HepG2 (cell line): ENCODE measurements at regions not wholly inside any gene's neighbourhood (a gene's known extent, or its start where the extent isn't known, plus 50 kb on each side); places are given as distances from the start of the nearest gene placed in this dataset.

Experiments
- ATF7-NPFF ChIP-seq: sonication (generic); formaldehyde crosslinking; IDR thresholded peaks from 2 replicates; pipeline ENCODE4 v1.8.1; 2023; ENCODE audit warnings: mild to moderate bottlenecking, low read depth, missing genetic modification reagents, moderate library complexity
- CEBPZ ChIP-seq: IDR thresholded peaks from 2 replicates; pipeline ENCODE4 v1.6.1; 2012; ENCODE audit warnings: low read length, improper control_type of control experiment
- CTCF ChIP-seq: sonication (generic); formaldehyde crosslinking; IDR thresholded peaks from 2 replicates; pipeline ENCODE4 v1.5.0; 2020; ENCODE audit warnings: mild to moderate bottlenecking, missing genetic modification reagents, moderate library complexity
- E2F1 ChIP-seq: sonication (generic); formaldehyde crosslinking; IDR thresholded peaks from 2 replicates; pipeline ENCODE4 v1.5.0; 2020; ENCODE audit warnings: missing genetic modification reagents
- ESRRA ChIP-seq: sonication (generic); formaldehyde crosslinking; IDR thresholded peaks from 2 replicates; pipeline ENCODE4 v1.5.1; 2020; ENCODE audit warnings: mild to moderate bottlenecking, low read depth, missing genetic modification reagents
- HMG20A ChIP-seq: IDR thresholded peaks from 2 replicates; pipeline ENCODE4 v1.6.1; 2016; ENCODE audit warnings: borderline replicate concordance
- NONO ChIP-seq, 2 experiments: fragments of 450-650 bp in 1 of 2; sonication (generic) in 1 of 2; formaldehyde crosslinking in 1 of 2; IDR thresholded peaks in 1 of 2; conservative IDR thresholded peaks in 1 of 2; 2 replicates each; pipeline versions ENCODE4 v1.6.1 to v1.8.0; 2017 to 2022; ENCODE audit warnings: mild to moderate bottlenecking in 1 of 2, missing genetic modification reagents in 1 of 2, moderate library complexity in 1 of 2
- RARA ChIP-seq: IDR thresholded peaks from 2 replicates; pipeline ENCODE4 v1.6.1; 2016; ENCODE audit warnings: missing genetic modification reagents, missing compliant biosample characterization
- RERE ChIP-seq: IDR thresholded peaks from 2 replicates; pipeline ENCODE4 v1.6.1; 2016; ENCODE audit warnings: low read depth, missing genetic modification reagents, missing compliant biosample characterization
- THRA ChIP-seq: sonication (generic); formaldehyde crosslinking; IDR thresholded peaks from 2 replicates; pipeline ENCODE4 v1.4.0; 2020; ENCODE audit warnings: missing genetic modification reagents, borderline replicate concordance
- ZNF3 ChIP-seq: IDR thresholded peaks from 2 replicates; pipeline ENCODE4 v1.7.0; 2017; ENCODE audit warnings: inconsistent platforms
- ZNF563 ChIP-seq: sonication (generic); formaldehyde crosslinking; IDR thresholded peaks from 2 replicates; pipeline ENCODE4 v1.8.0; 2022; ENCODE audit warnings: mild to moderate bottlenecking, moderate library complexity, missing genetic modification reagents

- no peak for TF ChIP-seq E2F1
- no peak for TF ChIP-seq ZNF3 (CRISPR knock-in tag)
- no peak for TF ChIP-seq CEBPZ
- TF ChIP-seq CTCF (CRISPR knock-in tag): no peak
- no peak for TF ChIP-seq RARA (CRISPR knock-in tag)
- no peak for TF ChIP-seq ESRRA
- TF ChIP-seq NONO (IDR thresholded peaks at IDR 0.05): no peak
- TF ChIP-seq NONO (CRISPR knock-in tag; conservative IDR thresholded peaks at IDR 0.05): no peak
- no peak for TF ChIP-seq HMG20A (CRISPR knock-in tag)
- TF ChIP-seq RERE (CRISPR knock-in tag): no peak
- TF ChIP-seq ATF7-NPFF: no peak
- TF ChIP-seq ZNF563 (CRISPR knock-in tag): no peak
- no peak for TF ChIP-seq THRA
Observed at GRCh38 chr11:128184981-128185380, 402.4 kb downstream of the ETS1 start.
